ENCODE measurements at regions not wholly inside any gene's neighbourhood (a gene's known extent, or its start where the extent isn't known, plus 50 kb on each side); places are given as distances from the start of the nearest gene placed in this dataset.

- Histone ChIP-seq H3K36me3 (no peaks in the 10 kb centered on the region), H3K27me3 (no peaks in the 10 kb centered on the region), H3K4me1 (peaks cover 0 to 28% (median 17%) of the 10 kb centered on the region in 12 donors), H3K4me3 (no peak overlapping the region), H3K27ac (peak overlapping the region in 5 of 12 donors; percentile 25 to 62 (median 44)), H3K9me3 (no peaks in the 10 kb centered on the region)
- DNase-seq (peak in 1 of 5 donors; percentile 12), ATAC-seq (no peak)
- intact Hi-C loops (cut with DNase I) = no loop called here
- 94 to 97% (median 95%) methylated on average over 11 of the region's 11 CpGs for WGBS, 4 donors
- TF ChIP-seq CTCF (IDR thresholded peaks at IDR 0.05) = no peak
- TF ChIP-seq POLR2A (IDR thresholded peaks at IDR 0.05) = no peak
Observed at GRCh38 chr2:236632295-236633218, 62.9 kb downstream of the ACKR3 start.

- peaks cover 0 to 28% (median 17%) of the 10 kb centered on the region in 12 donors for H3K4me1 ChIP-seq
- H3K9me3 ChIP-seq = no peaks in the 10 kb centered on the region
- no peak overlapping the region for H3K4me3 ChIP-seq
- no peaks in the 10 kb centered on the region for H3K36me3 ChIP-seq
- ATAC-seq = no peak
- DNase-seq = peak in 1 of 5 donors; percentile 8
- intact Hi-C loops (cut with DNase I) = no loop called here
- H3K27me3 ChIP-seq = no peaks in the 10 kb centered on the region
- H3K27ac ChIP-seq = no peak overlapping the region
- no peak for TF ChIP-seq POLR2A (IDR thresholded peaks at IDR 0.05)
- TF ChIP-seq CTCF (IDR thresholded peaks at IDR 0.05) = no peak
- WGBS, 4 donors = 76 to 99% (median 83%) methylated on average over 5 of the region's 5 CpGs
Observed at GRCh38 chr2:236633219-236633570, 63.6 kb downstream of the ACKR3 start.

GRCh38 chr2:236633775-236634560 is 64.3 kb downstream of the ACKR3 start:
- H3K4me3 ChIP-seq = no peak overlapping the region
- H3K27me3 ChIP-seq = no peaks in the 10 kb centered on the region
- no peak for ATAC-seq
- peaks cover 0 to 28% (median 17%) of the 10 kb centered on the region in 12 donors for H3K4me1 ChIP-seq
- intact Hi-C loops (cut with DNase I) = no loop called here
- H3K27ac ChIP-seq = no peak overlapping the region
- DNase-seq = peak in 2 of 5 donors; percentile 5 to 14
- 89 to 97% (median 95%) methylated on average over 26 of the region's 26 CpGs for WGBS, 4 donors
- H3K9me3 ChIP-seq = no peaks in the 10 kb centered on the region
- no peak for TF ChIP-seq POLR2A (IDR thresholded peaks at IDR 0.05)
- no peak for TF ChIP-seq CTCF (IDR thresholded peaks at IDR 0.05)
- H3K36me3 ChIP-seq = no peaks in the 10 kb centered on the region

- no peaks in the 10 kb centered on the region for H3K27me3 ChIP-seq
- TF ChIP-seq POLR2A (IDR thresholded peaks at IDR 0.05) = no peak
- no peak for TF ChIP-seq CTCF (IDR thresholded peaks at IDR 0.05)
- ATAC-seq = no peak
- WGBS, 4 donors = 96 to 97% (median 96%) methylated on average over 6 to 7 of the region's 7 CpGs
- H3K4me1 ChIP-seq = peaks cover 0 to 15% (median 7%) of the 10 kb centered on the region in 12 donors
- peaks cover 0 to 10% (median 2%) of the 10 kb centered on the region in 12 donors for H3K9me3 ChIP-seq
- no peak overlapping the region for H3K27ac ChIP-seq
- H3K4me3 ChIP-seq = no peak overlapping the region
- intact Hi-C loops (cut with DNase I) = no loop called here
- peak in 1 of 5 donors; percentile 12 for DNase-seq
- no peaks in the 10 kb centered on the region for H3K36me3 ChIP-seq
Observed at GRCh38 chr2:236636261-236636660, 66.6 kb downstream of the ACKR3 start.
